Gastroesophageal sphincter (tissue), 3 donors: ENCODE measurements at regions not wholly inside any gene's neighbourhood (a gene's known extent, or its start where the extent isn't known, plus 50 kb on each side); places are given as distances from the start of the nearest gene placed in this dataset.

Source experiments
- CTCF ChIP-seq, 4 experiments: fragments of 200-600 bp in 2 of 4; fragments of 450-650 bp in 2 of 4; sonication (generic) in 1 of 4; IDR thresholded peaks; one replicate each; pipeline ENCODE4 v1.5.1; 2017 to 2019; ENCODE audit warnings: antibody characterized with exemption in 4 of 4, mild to moderate bottlenecking in 2 of 4, moderate library complexity in 2 of 4
- EP300 ChIP-seq: sonication (generic); formaldehyde crosslinking; IDR thresholded peaks from one replicate; pipeline ENCODE4 v1.6.1; 2017; ENCODE audit warnings: antibody characterized with exemption, mild to moderate bottlenecking
- POLR2A ChIP-seq, 2 donors: fragments of 450-650 bp; IDR thresholded peaks; one replicate each; pipeline ENCODE4 v1.6.1; 2017; ENCODE audit warnings: antibody characterized with exemption in 2 of 2, mild to moderate bottlenecking in 2 of 2, moderate library complexity in 1 of 2
- POLR2AphosphoS5 ChIP-seq: sonication (generic); formaldehyde crosslinking; IDR thresholded peaks from one replicate; pipeline ENCODE4 v1.6.1; 2017; ENCODE audit warnings: antibody characterized with exemption

GRCh38 chr2:14543284-14543683 is 89.2 kb upstream of the LRATD1 start:
- TF ChIP-seq CTCF (IDR thresholded peaks at IDR 0.05) (no peak), POLR2AphosphoS5 (no peak), POLR2A (IDR thresholded peaks at IDR 0.05) (no peak), EP300 (no peak)
